Effector CD4-positive, alpha-beta T cell (primary cell): ENCODE measurements at regions not wholly inside any gene's neighbourhood (a gene's known extent, or its start where the extent isn't known, plus 50 kb on each side); places are given as distances from the start of the nearest gene placed in this dataset.
"Not testable (repeated sequence)": the region's sequence is repeated elsewhere in the genome, so short reads cannot be mapped to it uniquely, and the experiment has no call there.

Source experiments
- DNase-seq: peaks from one replicate; pipeline ENCODE4 v3.0.0-alpha.2; 2020

DNA sequence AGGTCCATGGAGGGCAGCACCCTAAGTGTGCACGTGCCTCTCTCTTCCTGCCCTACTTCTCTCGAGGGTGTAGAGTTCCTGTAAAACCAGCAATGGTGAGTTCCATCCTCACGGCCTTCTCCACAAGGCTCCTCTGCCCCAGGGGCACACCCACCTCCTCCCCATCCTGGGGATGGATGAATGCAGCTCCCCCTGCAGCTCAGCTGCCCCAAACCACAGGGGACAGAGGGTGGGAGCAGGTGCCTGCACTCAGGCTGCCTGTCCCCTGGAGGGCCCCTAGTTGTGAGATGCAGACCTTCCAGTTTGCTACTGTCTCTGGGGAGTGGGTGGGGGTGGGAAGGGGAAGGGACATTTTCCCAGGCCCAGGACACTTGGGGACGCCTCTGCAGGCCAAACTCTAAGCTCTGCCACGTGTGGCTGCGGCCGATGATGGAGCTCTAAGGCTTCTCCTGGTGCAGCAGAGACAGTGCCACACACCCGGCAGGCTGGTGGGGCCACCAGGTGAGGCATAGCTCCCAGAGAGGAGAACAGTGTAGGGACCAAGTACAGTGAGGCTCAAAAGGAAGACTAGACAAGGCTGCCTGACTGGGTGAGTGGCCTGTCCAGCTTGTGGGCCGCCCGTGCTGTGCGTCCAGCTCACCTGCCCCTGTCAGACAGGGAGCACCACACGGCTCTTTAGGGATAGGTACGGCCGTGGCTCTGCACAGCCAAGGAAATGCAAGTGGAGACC, 540.9 kb downstream of the TBC1D22A start:
- no peak for DNase-seq

DNA sequence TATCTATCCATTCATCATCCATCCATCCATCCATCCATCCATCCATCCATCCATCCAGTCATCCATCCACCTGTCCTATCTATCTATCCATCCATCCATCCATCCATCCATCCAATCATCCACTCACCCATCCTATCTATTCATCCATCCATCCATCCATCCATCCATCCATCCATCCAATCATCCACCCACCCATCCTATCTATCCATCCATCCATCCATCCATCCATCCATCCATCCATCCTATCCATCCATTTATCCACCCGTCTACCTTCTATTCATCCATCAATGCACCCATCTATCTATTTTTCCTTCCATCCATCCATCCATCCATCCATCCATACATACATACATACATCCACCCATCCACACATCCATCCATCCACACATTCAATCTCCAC, 540.1 kb downstream of the TBC1D22A start:
- not testable (repeated sequence) for DNase-seq

- DNase-seq, result no peak
These were observed 539.5 kb downstream of the TBC1D22A start for GRCh38 chr22:47301820-47302475.

DNA sequence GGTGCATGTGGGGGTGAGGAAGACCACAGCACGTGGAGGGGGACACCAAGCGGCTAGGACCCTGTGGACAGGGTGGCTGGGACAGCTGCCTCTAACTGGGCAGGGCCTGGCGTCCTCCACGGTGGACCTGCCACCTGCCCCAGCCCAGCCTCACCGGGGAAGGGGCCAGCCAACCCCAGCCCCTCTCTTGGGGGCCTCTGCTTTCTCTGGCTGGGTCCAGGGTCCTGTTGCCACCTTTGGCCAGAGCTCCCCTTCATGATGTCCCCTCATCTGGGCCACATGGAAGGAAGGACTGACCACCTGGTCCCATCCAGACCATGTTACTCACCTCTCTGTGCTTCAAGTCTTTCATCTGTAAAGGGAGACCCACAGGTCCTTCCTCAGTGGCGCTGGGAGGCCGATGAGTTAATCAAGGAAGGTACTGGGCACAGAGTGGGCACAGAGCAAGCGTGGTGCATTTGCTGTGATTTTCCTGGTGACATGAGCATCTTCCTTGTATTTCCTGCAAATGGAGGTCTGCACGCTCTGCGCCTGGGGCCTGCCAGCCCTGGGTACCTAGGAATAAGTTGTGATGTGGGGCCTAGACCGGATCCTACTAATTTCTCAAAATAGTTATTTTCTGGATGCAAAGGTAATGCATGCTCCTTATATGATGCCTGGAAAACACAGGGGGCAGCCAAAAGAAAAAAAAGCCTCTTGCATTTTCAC, 538.4 kb downstream of the TBC1D22A start:
- no peak for DNase-seq

GRCh38 chr22:47299863-47300697, 537.6 kb downstream of the TBC1D22A start:
- DNase-seq, result no peak

DNA sequence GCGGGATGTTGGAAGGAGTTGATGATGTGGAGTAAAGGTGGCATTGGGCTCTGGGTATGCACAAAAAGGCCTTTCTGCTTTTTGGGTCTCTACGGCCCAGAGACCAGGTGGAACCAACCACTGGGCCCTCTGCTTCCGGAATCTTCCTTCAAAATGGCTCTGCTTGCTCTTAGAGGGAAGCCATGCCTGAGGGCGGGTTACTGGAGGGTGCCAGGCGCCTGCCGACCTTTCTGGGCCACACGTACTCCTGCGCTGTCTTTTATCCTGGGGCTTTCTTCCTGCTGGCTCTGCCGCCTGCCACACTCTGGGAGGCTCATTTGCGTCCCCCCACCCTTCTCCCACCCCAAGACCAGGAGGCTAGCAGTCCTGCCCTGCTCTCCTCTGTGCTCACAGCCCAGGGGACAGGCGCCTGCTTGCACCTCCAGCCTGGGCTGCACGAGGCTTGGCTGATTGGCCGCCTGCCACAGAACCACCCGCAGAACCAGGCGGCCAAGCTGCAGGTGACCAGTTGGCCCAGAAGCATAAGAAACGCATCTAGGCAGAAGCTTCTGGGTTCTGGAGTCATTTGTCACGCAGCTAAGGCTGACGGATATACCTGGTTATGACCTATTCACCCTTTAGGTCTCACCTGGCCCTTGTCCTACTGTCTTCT, 536.9 kb downstream of the TBC1D22A start:
- DNase-seq, result no peak

- no peak for DNase-seq
These were observed 535.8 kb downstream of the TBC1D22A start for GRCh38 chr22:47298017-47298785.

- no peak for DNase-seq
These were observed 535.0 kb downstream of the TBC1D22A start for GRCh38 chr22:47297261-47298016.

GRCh38 chr22:47296405-47297260, 534.2 kb downstream of the TBC1D22A start:
- DNase-seq, result no peak

DNA sequence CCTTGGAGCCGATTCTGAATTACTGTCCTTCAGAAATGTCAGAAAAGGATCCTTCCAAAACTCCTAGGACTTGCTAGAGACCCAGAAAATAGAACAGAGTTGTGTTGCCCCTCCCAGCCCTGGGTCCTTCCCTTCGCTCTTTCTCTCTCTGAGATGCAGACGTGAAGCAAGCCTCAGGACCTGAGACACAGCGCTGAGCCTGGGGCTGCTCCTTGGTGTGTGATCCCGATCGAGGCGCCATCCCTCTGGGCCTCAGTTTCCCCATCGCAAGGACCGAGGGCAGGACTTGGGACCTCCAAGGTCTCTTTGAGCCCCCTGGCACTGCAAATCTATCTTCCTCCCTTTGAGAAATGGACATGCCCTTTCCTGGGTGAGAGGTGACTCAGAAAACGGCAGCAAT, 533.5 kb downstream of the TBC1D22A start:
- no peak for DNase-seq

- no peak for DNase-seq
These were observed 532.9 kb downstream of the TBC1D22A start for GRCh38 chr22:47295226-47295901.

DNA sequence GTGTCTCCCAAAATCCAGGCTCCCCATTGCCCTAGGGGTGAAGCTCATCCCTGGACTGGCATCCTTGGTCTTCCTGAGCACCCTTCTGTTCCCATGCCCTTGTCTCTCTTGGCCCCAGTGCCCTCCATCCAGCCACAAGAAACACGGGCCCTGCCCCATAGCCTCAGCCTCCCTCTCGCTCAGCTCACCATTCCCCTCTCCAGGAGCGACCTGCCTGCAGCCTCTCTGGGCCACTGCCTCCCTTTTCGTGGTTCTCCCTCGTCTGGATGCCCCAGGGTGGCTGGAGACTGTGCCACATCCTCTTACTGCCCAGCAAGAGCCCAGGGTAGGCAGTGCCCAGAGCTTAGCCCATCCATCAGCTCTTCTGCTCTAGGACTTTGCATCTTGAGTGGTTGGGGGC, 532.1 kb downstream of the TBC1D22A start:
- no peak for DNase-seq

DNA sequence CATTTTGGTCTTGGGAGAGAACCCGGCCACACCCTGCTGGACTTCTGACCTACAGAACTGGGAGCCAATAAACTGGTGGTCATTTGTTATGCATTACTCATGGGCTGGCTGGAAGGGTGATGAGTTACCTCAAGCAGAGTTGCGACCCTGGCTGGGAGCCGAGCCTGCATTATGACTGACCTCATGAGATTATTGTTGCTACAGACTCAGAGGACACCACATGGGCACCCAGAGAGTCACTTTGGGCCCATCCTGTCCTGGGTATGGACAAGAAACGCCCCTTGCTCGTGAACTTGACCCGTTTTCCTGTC, 531.7 kb downstream of the TBC1D22A start:
- no peak for DNase-seq

- no peak for DNase-seq
These were observed 531.1 kb downstream of the TBC1D22A start for GRCh38 chr22:47293368-47294221.

GRCh38 chr22:47292546-47293320, 530.3 kb downstream of the TBC1D22A start:
- DNase-seq, result no peak

DNA sequence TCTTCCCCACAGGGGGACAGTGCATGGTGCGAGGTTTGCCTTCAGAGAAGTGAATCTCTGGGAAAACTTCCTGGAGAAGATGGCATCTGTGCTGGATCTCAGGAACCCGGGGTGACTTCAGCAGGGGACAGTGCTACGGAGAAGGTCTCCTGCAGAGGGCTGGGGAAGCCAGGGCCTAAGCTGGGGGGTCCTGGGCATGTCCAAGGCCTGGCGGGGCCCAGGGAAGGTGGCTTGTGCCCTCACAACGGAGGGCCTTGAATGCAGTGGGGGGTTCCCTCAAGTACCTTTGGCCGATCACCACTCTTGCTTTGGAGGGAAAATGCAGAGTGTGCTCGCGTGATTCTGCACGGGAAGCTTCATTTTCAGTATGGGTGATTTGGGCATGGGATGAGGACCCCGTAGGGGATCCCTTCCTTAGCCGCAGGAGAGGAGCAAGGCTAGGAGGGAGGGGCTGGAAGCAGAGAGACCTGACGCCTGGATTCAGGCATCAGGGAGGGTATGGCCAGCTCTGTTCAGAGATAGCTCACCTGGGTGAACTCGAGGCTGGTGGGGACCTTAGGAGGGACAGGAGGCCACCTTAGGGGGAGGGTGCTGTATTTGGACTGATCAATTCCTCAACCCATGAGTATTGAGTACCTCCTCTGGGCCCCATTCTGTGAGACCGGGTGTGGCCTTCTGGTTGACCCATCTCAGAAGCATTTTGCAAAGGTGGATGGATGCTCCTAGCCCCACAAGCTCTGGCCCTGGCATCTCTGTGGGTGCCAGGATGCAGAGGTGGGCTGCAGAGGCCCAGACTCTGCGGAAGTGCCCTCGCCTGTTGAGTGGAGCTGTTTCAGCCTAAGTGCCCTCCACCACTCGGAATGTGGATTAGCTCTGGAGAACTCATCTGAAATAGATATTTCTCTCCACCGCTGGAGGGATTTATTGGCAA, 529.4 kb downstream of the TBC1D22A start:
- DNase-seq, result no peak
